ENCODE measurements at regions not wholly inside any gene's neighbourhood (a gene's known extent, or its start where the extent isn't known, plus 50 kb on each side); places are given as distances from the start of the nearest gene placed in this dataset.
A peak's percentile ranks its signal among the peaks of the same experiment; 100 is the strongest.

DNA sequence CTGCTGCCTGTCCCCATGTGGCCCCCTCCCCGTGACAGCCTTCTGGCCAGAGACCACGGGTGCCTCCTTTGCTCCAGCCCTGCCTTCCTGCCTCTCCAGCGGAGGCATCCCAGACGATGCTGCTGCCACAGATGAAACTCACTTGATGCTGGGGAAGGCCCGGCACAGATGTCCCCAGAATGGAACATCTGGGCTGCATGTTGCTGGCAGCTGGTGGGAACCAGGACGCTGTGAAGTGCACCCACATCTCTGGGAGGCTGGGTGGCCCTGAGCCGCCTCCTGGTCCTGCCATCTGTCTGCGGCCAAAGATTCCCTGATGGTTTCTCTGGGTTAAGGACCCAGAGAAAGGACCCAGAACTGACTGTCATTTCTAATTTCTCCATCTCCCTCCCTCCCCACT is 51.9 kb upstream of the PTPRS start:
- Histone ChIP-seq H3K4me1 (replicated peaks) (no peaks in the 10 kb centered on the region), H3K4me3 (no peak overlapping the region), H3K27me3 (replicated peaks) (peaks cover 57% of the 10 kb centered on the region), H3K27ac (no peak overlapping the region), H3K36me3 (no peaks in the 10 kb centered on the region), H3K9me3 (replicated peaks) (0 out of 2 replicates have a peak, but pooled peaks cover 2% of the 10 kb centered on the region)
- no peak for DNase-seq (ENCODE audit: low read depth in 1 of 2, low spot score in 2 of 2)

DNA sequence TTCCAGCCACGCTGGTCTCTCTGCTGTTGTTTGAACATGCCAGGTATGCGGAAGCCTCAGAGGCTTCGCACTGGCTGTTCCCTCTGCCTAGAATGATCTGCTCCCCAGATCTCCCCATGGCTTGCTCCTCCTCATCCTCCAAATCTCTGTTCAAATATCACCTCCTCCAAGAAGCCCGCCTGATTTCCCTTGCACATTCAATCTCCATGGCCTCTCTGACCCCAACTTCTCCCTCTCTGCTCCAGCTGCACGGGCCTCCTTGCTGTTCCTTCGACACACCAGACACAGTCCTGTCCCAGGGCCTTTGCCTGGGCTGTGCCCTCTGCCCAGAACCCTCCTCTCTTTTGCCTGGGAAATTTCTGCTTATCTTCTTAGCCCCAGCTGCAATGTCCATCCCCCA is 52.5 kb upstream of the PTPRS start:
- Histone ChIP-seq H3K27me3 (replicated peaks) (peaks cover 63% of the 10 kb centered on the region), H3K9me3 (replicated peaks) (peaks cover under 1% of the 10 kb centered on the region; the same call in 1 of the 2 replicates)
- no peak for DNase-seq (ENCODE audit: low read depth in 1 of 2, low spot score in 2 of 2)

DNA sequence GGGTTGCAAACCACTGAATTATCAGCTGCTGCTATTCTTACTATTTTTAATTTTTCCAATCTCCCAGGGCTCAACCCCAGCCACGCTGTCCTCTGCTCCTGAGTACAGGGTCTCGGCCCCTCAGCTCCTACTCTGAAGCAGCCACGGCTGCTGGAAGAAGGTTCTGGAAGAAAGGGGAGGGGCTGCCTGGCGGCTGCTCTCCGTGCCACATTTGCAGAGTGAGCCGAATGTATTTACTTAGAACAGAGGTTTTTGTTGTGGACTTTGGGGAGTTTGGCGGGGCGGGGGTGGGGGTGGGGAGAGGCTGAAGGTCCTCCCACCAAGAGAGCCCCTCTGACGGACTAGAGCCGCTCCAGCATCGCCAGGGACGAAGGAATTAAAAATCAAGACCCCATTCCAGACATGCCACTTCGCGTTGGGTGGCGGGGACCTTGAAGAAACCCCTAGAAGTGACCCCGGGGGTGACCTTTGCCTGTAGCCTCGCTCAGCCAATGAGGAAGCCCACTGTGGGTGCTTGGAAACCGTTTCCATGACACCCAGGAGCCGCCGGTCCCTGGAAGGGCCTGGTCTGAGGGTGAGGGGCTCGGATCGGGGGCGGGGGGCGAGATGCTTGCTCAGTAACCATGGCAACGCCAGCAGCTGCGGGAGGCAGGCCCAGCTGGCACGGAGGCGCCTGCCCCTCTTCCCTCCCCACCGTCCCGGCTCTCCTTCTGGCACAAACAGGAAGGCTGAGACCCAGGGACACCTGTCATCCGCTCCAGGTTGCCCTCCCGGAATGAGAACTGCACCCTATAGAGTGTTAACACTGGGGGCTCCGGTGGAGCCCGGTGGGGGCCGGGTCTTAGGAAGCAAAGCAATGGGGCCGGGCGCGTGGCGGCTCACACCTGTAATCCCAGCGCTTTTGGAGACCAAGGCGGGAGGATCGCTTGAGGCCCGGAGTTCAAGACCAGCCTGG is 54.2 kb upstream of the PTPRS start:
- H3K27me3 ChIP-seq (replicated peaks) = peaks cover 71% of the 10 kb centered on the region
- H3K4me3 ChIP-seq = no peak overlapping the region
- H3K36me3 ChIP-seq = no peaks in the 10 kb centered on the region

More for the DNA sequence above, 52.5 kb upstream of the PTPRS start:
- H3K27ac ChIP-seq = no peak overlapping the region
- no peaks in the 10 kb centered on the region for H3K4me1 ChIP-seq (replicated peaks)
- no peaks in the 10 kb centered on the region for H3K36me3 ChIP-seq
- no peak overlapping the region for H3K4me3 ChIP-seq

DNA sequence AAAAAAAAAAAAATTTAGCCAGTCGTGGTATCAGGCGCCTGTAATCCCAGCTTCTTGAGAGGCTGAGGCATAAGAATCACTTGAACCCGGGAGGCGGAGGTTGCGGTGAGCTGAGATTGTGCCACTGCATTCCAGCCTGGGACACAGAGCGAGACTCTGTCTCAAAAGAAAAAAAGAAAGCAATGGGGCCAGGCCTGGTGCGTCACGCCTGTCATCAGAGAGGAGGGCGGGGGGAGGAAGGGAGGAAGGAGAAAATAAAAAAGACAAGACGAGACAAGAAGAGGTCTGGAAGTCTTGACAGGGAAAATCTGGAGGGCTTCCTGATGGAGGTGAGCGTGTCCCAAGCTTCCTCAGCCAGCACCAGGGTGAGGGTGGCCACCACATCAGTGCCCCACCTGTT is 54.9 kb upstream of the PTPRS start:
- Histone ChIP-seq H3K36me3 (no peaks in the 10 kb centered on the region), H3K27me3 (replicated peaks) (peaks cover 67% of the 10 kb centered on the region)

More for the DNA sequence above, 54.2 kb upstream of the PTPRS start:
- H3K4me1 ChIP-seq (replicated peaks) = no peaks in the 10 kb centered on the region; the same call in 1 of the 2 replicates
- no peak for DNase-seq (ENCODE audit: low read depth in 1 of 2, low spot score in 2 of 2)
- no peak overlapping the region for H3K27ac ChIP-seq
- H3K9me3 ChIP-seq (replicated peaks) = peaks cover 3% of the 10 kb centered on the region; the same call in 1 of the 2 replicates

DNA sequence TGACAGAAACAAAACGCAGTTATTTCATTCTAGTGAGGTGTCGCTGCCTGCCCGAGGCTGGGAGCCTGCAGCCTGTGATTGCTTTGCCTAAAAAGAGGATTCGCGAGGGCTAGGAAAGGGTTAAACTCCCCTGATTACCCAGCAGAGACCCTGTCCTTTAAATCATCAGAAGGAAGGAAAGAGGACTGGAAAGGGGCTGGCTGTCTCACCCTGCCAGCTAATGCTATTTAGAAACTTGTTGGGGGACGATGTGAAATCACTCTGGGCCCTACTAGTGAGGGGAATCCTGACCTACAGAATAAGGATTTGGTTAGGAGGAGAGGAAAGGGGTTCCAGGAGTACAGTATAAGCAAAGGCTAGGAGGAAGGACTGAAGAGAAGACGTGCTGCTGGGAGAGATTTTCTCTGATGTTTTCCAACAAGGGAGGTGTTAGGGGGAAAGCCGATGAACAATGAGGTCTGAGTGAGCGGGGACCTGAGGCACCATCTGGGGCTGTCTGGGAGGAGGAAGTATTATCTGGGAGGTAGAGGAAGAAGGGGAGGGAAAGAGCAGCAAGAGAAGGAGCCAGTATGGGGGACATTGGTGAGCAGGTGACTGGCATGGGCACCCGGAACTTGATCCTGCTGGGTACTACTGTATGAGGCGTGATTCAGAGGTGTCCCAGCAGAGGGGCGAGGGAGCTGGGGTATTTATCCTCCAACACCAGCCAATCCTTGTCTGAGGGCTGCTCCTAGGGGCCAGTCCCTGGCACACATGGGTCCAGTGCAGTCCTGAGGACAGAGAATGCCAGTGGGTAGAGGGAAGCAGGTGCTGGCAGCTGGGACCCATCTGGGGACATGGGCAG is 55.7 kb upstream of the PTPRS start:
- DNase-seq (ENCODE audit: low read depth in 1 of 2, low spot score in 2 of 2) = no peak
- Histone ChIP-seq H3K4me3 (no peak overlapping the region), H3K27me3 (replicated peaks) (peaks cover 67% of the 10 kb centered on the region), H3K9me3 (replicated peaks) (peaks cover 3% of the 10 kb centered on the region; the same call in 1 of the 2 replicates), H3K36me3 (no peaks in the 10 kb centered on the region), H3K27ac (no peak overlapping the region), H3K4me1 (replicated peaks) (no peaks in the 10 kb centered on the region; the same call in 1 of the 2 replicates)

More for the DNA sequence above, 54.9 kb upstream of the PTPRS start:
- DNase-seq (ENCODE audit: low read depth in 1 of 2, low spot score in 2 of 2) = peak in 1 of 2 experiments; percentile 11
- H3K27ac ChIP-seq = no peak overlapping the region
- H3K4me1 ChIP-seq (replicated peaks) = no peaks in the 10 kb centered on the region; the same call in 1 of the 2 replicates
- no peak overlapping the region for H3K4me3 ChIP-seq
- H3K9me3 ChIP-seq (replicated peaks) = peaks cover 3% of the 10 kb centered on the region; the same call in 1 of the 2 replicates

DNA sequence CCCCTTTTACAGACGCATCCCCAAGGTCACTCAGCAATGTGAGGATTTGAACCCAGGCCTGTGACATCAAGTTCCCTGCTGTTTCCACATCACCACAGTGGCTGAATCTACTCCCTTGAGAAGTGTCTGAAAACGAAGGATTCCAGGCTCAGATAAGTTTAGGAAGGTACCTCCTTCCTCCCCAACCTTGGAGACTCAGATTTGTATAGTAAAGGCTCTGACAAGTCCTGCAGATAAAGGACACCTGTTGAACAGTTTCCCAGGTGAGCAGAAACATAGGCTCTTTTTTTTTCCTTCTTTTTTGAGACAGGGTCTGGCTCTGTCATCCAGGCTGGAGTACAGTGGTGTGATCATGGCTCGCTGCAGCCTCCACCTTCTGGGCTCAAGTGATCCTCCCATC is 56.4 kb upstream of the PTPRS start:
- H3K27me3 ChIP-seq (replicated peaks) = peaks cover 67% of the 10 kb centered on the region
- H3K4me1 ChIP-seq (replicated peaks) = no peaks in the 10 kb centered on the region; the same call in 1 of the 2 replicates
- H3K27ac ChIP-seq = no peak overlapping the region
- H3K4me3 ChIP-seq = no peak overlapping the region
- no peak for DNase-seq (ENCODE audit: low read depth in 1 of 2, low spot score in 2 of 2)
- H3K9me3 ChIP-seq (replicated peaks) = peaks cover 3% of the 10 kb centered on the region; the same call in 1 of the 2 replicates
- no peaks in the 10 kb centered on the region for H3K36me3 ChIP-seq

DNA sequence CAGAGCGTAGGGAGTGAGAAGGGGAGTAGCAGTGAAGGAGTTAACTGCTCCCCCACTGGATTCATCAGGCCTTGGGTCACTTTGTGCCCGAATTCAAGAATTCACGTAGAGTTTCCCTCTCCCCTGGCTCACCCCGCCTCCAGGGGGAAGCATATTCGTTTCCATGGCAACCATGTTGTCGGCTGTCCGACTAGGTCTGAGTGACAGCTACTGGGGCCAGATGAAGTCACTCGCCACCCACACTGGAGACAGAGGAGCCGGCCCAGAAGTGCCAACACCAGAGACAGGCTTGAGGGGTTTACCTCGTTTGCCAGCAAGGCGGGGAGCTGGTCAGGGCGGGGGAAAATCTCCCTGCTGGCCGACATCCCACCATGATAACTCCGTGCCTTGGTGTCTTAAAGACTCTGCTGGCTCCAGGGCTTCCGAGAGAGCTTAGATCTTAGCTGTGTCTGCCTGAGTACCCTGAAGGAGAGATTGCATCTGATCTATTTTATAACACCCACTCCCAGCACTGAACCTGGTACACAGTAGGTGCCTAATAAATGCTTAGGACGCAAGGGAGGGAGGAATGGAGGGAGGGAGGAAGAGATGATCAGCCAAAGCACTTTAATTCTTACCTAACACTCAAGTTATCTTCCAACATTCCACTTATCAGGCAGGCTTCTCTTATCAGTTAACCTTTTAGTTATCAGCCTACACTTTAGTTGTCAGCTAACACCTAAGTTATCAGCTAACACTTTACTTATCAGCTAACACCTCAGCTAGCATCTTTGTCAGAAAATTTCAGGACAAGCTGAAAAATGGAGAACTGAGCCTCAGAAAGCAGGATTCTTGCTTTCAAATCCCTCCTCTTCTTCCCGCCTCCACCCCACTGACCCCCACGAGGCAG is 57.2 kb upstream of the ZNRF4 start:
- no peak overlapping the region for H3K27ac ChIP-seq
- H3K4me3 ChIP-seq = no peak overlapping the region
- no peaks in the 10 kb centered on the region; the same call in 1 of the 2 replicates for H3K4me1 ChIP-seq (replicated peaks)
- H3K9me3 ChIP-seq (replicated peaks) = peaks cover 3% of the 10 kb centered on the region; the same call in 1 of the 2 replicates
- no peaks in the 10 kb centered on the region for H3K36me3 ChIP-seq
- DNase-seq (ENCODE audit: low read depth in 1 of 2, low spot score in 2 of 2) = no peak
- H3K27me3 ChIP-seq (replicated peaks) = peaks cover 56% of the 10 kb centered on the region

DNA sequence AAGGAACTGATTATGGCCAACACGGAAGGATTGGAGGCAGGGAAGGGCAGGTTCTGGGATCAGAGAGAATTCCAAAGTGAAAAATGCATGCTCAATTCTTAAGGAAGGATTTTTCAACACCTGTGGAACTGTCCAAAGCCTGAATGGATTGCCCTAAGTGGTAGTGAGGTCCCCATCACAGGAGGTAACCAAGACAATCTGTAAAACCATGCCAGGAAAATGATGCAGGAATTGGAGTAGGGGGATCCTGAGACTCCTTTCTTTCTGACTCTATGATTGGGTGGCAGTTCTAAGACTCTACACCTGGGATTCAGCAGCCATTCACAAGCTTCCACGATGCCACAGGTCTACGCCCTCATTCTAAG is 56.5 kb upstream of the ZNRF4 start:
- no peak for DNase-seq (ENCODE audit: low read depth in 1 of 2, low spot score in 2 of 2)
- Histone ChIP-seq H3K27me3 (replicated peaks) (peaks cover 56% of the 10 kb centered on the region), H3K4me1 (replicated peaks) (no peaks in the 10 kb centered on the region; the same call in 1 of the 2 replicates), H3K27ac (no peak overlapping the region), H3K4me3 (no peak overlapping the region), H3K36me3 (no peaks in the 10 kb centered on the region), H3K9me3 (replicated peaks) (peaks cover 3% of the 10 kb centered on the region; the same call in 1 of the 2 replicates)

DNA sequence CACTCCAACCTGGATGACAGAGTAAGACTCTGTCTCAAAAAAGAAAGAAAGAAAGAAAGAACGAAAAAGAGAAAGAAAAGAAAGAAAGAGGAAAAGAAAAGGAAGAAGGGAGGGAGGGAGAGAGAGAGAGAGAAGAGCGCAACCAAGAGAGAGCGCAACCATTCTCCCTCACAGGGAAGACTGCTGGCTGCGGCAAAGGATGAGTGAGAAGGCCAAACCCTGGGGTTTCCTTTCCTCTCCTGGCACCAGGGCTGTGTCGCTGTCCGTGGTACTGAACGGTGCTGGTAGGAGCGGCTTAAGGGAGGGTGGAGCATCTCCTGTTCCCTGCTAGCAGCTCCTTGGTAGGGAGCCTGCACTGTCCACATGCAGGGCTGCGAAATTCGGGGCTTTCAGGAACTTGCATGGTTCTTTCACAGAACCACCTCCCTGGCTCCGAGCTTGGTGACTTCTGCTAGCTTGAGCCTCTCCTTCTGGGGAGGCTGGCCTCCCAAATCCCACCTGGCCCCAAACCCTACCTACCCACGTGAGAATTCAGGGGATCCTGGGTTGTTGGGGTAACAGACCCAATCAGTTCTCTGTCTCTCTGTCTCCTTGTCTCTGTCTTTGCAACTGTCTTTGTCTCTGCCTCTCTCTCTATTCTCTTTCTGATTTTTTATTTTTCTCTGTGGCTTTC is 51.1 kb upstream of the ZNRF4 start:
- peaks cover 6% of the 10 kb centered on the region for H3K27me3 ChIP-seq (replicated peaks)
- H3K9me3 ChIP-seq (replicated peaks) = no peaks in the 10 kb centered on the region
- peak; percentile 69 to 87 for DNase-seq (ENCODE audit: low read depth in 1 of 2, low spot score in 2 of 2)
- H3K27ac ChIP-seq = no peak overlapping the region
- no peak overlapping the region for H3K4me3 ChIP-seq
- no peaks in the 10 kb centered on the region for H3K4me1 ChIP-seq (replicated peaks)
- H3K36me3 ChIP-seq = no peaks in the 10 kb centered on the region

All from SJSA1 (cell line).